Fibroblast of lung (primary cell): ENCODE measurements at regions not wholly inside any gene's neighbourhood (a gene's known extent, or its start where the extent isn't known, plus 50 kb on each side); places are given as distances from the start of the nearest gene placed in this dataset.

ENCODE experiments used
- DNase-seq, 2 donors: peaks; one replicate each; pipeline versions ENCODE4 v3.0.0 to v3.0.0-alpha.2; 2010; ENCODE audit warnings: low read depth in 2 of 2
- H2AFZ ChIP-seq: 2 replicates; pipeline ENCODE4 v1.5.1; 2012; ENCODE audit warnings: low read length, control low read depth, inconsistent platforms
- H3K27ac ChIP-seq: 2 replicates; pipeline ENCODE4 v1.5.1; 2011; ENCODE audit warnings: low read length, control low read depth; ENCODE audit not compliant: insufficient read depth
- H3K27me3 ChIP-seq: 2 replicates; pipeline ENCODE4 v1.5.1; 2011; ENCODE audit warnings: mild to moderate bottlenecking, low read length; ENCODE audit not compliant: control insufficient read depth, insufficient read depth
- H3K36me3 ChIP-seq: 2 replicates; pipeline ENCODE4 v1.5.1; 2011; ENCODE audit warnings: low read length; ENCODE audit not compliant: control insufficient read depth, insufficient read depth
- H3K4me1 ChIP-seq: 2 replicates; pipeline ENCODE4 v1.5.1; 2011; ENCODE audit warnings: low read length; ENCODE audit not compliant: control insufficient read depth, insufficient read depth; ENCODE audit errors: extremely low read depth
- H3K4me2 ChIP-seq: 2 replicates; pipeline ENCODE4 v1.5.1; 2011; ENCODE audit warnings: low read length, control low read depth; ENCODE audit not compliant: insufficient read depth; ENCODE audit errors: extremely low read depth
- H3K4me3 ChIP-seq, 4 experiments: fragments of 200-600 bp in 1 of 4; sonication (generic) in 1 of 4; replicated peaks in 1 of 4; 2 replicates each; pipeline ENCODE4 v1.5.1; 2011 to 2016; ENCODE audit warnings: low read length in 4 of 4, low read depth in 3 of 4, mild to moderate bottlenecking in 3 of 4, control low read depth in 2 of 4, inconsistent platforms in 1 of 4, mixed read lengths in 1 of 4; ENCODE audit not compliant: insufficient read depth in 1 of 4; ENCODE audit errors: control extremely low read depth in 1 of 4
- H3K79me2 ChIP-seq: 2 replicates; pipeline ENCODE4 v1.5.1; 2012; ENCODE audit warnings: mild to moderate bottlenecking, low read length, inconsistent platforms; ENCODE audit not compliant: control insufficient read depth, insufficient read depth
- H3K9ac ChIP-seq: 2 replicates; pipeline ENCODE4 v1.5.1; 2011; ENCODE audit warnings: mild to moderate bottlenecking, low read length, control low read depth; ENCODE audit not compliant: insufficient read depth
- H3K9me3 ChIP-seq: 2 replicates; pipeline ENCODE4 v1.5.1; 2012; ENCODE audit warnings: low read depth, low read length; ENCODE audit not compliant: control insufficient read depth, insufficient read depth
- H4K20me1 ChIP-seq: 2 replicates; pipeline ENCODE4 v1.5.1; 2011; ENCODE audit warnings: low read length; ENCODE audit not compliant: control insufficient read depth, insufficient read depth; ENCODE audit errors: extremely low read depth
- CTCF ChIP-seq, 2 donors: IDR thresholded peaks in 1 of 2; conservative IDR thresholded peaks in 1 of 2; 1 replicate in 1 of 2; 2 replicates in 1 of 2; pipeline ENCODE4 v1.5.1; 2011 to 2012; ENCODE audit warnings: low read length in 2 of 2, control low read depth in 1 of 2, inconsistent platforms in 1 of 2, low read depth in 1 of 2, mild to moderate bottlenecking in 1 of 2
- EZH2 ChIP-seq: IDR thresholded peaks from 2 replicates; pipeline ENCODE4 v1.5.1; 2012; ENCODE audit warnings: low read length, control low read depth, mild to moderate bottlenecking; ENCODE audit errors: missing control alignments

- Histone ChIP-seq H2AFZ (no peak overlapping the region), H3K27ac (no peak overlapping the region), H3K9me3 (no peaks in the 10 kb centered on the region), H3K4me3 (no peak overlapping the region), H3K36me3 (no peaks in the 10 kb centered on the region), H3K9ac (no peak overlapping the region), H3K4me2 (no peak overlapping the region), H3K4me1 (peaks cover 19% of the 10 kb centered on the region), H3K79me2 (no peaks in the 10 kb centered on the region), H3K27me3 (no peaks in the 10 kb centered on the region), H4K20me1 (no peaks in the 10 kb centered on the region)
- TF ChIP-seq CTCF (conservative IDR thresholded peaks at IDR 0.05 in 1 of 2, IDR thresholded peaks at IDR 0.05 in 1 of 2; ENCODE audit: low read depth in 1 of 2, low read length in 2 of 2): no peak
- no peak for TF ChIP-seq EZH2
- DNase-seq: peak; percentile 33 to 73
Measured at GRCh38 chr4:128347175-128347868, 59.7 kb upstream of the PGRMC2 start.

DNA sequence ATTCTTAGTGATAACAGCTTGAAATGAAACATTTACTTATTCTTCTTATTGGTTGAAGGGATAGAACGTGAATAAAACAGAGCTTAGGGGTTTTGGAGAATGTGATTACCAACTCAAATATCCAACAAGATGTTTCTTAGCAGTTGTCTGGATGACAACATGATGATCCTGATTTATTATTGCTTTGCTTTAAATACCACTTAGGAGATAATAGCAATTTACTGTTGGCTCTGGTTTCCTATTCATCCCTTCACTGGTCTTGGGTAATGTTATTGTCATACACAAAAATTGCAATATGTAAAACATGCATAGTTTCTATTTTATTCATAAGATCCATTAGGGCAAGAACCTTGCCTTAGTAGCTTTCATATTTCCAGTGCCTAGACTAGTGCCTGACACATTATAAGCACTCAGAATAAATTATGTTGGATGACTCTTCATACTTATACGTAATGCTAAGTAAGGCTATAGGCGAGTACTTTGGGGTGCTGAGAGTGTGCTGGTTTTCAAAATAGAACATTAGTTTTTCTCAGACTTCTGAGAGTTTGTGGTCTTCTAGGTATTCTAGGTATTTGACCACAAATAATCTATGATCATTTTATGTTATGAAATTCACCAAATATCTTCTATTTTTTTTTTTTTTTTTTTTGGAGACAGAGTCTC, 58.6 kb upstream of the PGRMC2 start:
- no peak overlapping the region for H3K27ac ChIP-seq
- H2AFZ ChIP-seq: no peak overlapping the region
- no peaks in the 10 kb centered on the region for H3K36me3 ChIP-seq
- H3K27me3 ChIP-seq: no peaks in the 10 kb centered on the region
- DNase-seq: peak in 1 of 2 donors; percentile 66
- TF ChIP-seq EZH2: no peak
- no peak for TF ChIP-seq CTCF (conservative IDR thresholded peaks at IDR 0.05 in 1 of 2, IDR thresholded peaks at IDR 0.05 in 1 of 2; ENCODE audit: low read depth in 1 of 2, low read length in 2 of 2)
- H3K79me2 ChIP-seq: no peaks in the 10 kb centered on the region
- H3K4me2 ChIP-seq: no peak overlapping the region
- peaks cover 19% of the 10 kb centered on the region for H3K4me1 ChIP-seq
- no peaks in the 10 kb centered on the region for H3K9me3 ChIP-seq
- no peak overlapping the region for H3K4me3 ChIP-seq
- no peaks in the 10 kb centered on the region for H4K20me1 ChIP-seq
- no peak overlapping the region for H3K9ac ChIP-seq

- H3K36me3 ChIP-seq: no peaks in the 10 kb centered on the region
- H4K20me1 ChIP-seq: no peaks in the 10 kb centered on the region
- H3K27me3 ChIP-seq: no peaks in the 10 kb centered on the region
- no peak overlapping the region for H3K4me3 ChIP-seq
- DNase-seq: no peak
- no peaks in the 10 kb centered on the region for H3K79me2 ChIP-seq
- no peak overlapping the region for H3K27ac ChIP-seq
- TF ChIP-seq CTCF (conservative IDR thresholded peaks at IDR 0.05 in 1 of 2, IDR thresholded peaks at IDR 0.05 in 1 of 2; ENCODE audit: low read depth in 1 of 2, low read length in 2 of 2) (no peak), EZH2 (no peak)
- H3K9ac ChIP-seq: no peak overlapping the region
- H2AFZ ChIP-seq: no peak overlapping the region
- no peak overlapping the region for H3K4me2 ChIP-seq
- no peaks in the 10 kb centered on the region for H3K9me3 ChIP-seq
- H3K4me1 ChIP-seq: peaks cover 19% of the 10 kb centered on the region
Measured at GRCh38 chr4:128345650-128346049, 58.0 kb upstream of the PGRMC2 start.
